Kidney tubule cell (primary cell): ENCODE measurements at regions not wholly inside any gene's neighbourhood (a gene's known extent, or its start where the extent isn't known, plus 50 kb on each side); places are given as distances from the start of the nearest gene placed in this dataset.
A peak's percentile ranks its signal among the peaks of the same experiment; 100 is the strongest.
"Not testable (repeated sequence)": the region's sequence is repeated elsewhere in the genome, so short reads cannot be mapped to it uniquely, and the experiment has no call there.

Source experiments
- DNase-seq: peaks from one replicate; pipeline ENCODE4 v3.0.0-alpha.2; 2018; ENCODE audit warnings: low spot score

GRCh38 chr11:24386546-24387397 lies 110.1 kb upstream of the LUZP2 start:
- peak; percentile 22 for DNase-seq

DNA sequence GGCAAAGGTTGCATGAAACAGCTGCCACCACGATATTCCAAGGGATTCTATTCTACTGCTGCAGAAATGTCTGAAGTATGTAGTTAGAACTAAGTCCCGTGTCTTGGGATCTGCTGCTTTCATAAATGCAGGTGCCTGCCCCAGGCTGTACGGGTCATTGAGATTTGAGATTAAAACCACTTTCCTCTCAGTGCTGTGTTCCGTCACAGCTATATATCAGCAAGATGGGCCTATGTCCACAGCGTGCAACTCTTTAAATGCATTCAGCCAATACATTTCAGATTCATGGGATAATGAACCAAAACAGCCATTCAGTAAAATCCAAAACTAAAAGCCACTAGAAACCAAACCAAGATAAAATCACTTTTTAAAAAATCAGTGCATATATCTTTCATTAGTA lies 107.3 kb upstream of the LUZP2 start:
- DNase-seq = no peak

DNA sequence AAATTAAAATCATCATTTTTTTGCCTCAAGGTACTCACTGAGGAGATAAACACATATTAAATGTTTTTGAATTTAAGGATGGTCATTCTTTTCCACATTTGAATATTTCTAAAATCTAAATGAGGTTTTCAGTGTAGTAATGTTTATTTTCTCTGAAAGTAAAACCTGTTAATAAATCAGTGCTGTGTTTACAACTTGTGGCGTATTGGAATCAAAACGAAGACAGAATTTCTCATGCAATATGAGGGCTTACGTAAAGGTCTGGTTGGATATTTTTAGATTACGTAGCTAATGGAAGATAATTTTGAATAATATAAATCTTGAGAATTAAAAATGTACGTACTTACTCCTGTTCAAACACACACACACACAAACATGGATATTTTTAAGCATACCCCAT lies 106.8 kb upstream of the LUZP2 start:
- DNase-seq = no peak

- DNase-seq = no peak
These were observed 106.1 kb upstream of the LUZP2 start for GRCh38 chr11:24390762-24391161.

GRCh38 chr11:24391167-24391566 lies 105.7 kb upstream of the LUZP2 start:
- no peak for DNase-seq

GRCh38 chr11:24400059-24400665 lies 96.7 kb upstream of the LUZP2 start:
- DNase-seq = no peak

- DNase-seq = no peak
These were observed 90.5 kb upstream of the LUZP2 start for GRCh38 chr11:24406389-24406788.

GRCh38 chr11:24406980-24407379 lies 89.9 kb upstream of the LUZP2 start:
- no peak for DNase-seq

DNA sequence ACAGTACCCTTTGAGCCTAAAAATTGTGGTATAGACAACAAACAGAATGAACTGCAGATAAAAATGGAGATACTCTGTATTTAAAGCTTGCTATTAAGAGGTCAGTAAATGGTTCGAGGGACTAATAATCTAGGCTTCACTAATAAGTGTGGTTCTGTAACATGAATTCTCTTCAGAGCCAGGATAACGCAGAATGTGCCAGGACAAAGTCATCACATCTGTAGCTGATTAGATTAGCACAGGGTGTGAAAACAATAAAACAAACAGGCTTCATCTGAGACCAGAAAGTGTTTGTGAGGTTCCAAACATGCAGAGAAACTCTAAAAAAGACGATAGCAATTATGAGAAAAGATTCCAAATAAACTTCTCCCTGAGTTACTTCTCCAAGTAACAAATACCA lies 89.1 kb upstream of the LUZP2 start:
- DNase-seq = no peak

DNA sequence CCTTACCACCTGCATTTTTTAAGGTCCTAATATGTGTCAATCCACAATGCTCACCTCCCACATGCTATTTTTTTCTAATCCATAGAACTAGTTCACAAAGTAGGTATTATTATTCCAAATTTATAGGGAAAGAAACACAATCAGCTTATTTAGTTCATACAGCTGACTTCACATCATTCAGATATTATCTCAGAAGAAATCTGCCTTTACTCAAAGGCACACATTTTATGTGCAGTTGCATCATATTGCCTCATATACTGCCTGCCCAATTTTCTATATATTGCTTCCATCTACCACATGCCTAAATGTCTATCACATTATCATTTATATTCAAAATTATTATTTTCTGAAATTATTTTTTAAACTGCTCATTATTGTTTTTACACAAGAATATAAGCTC lies 88.7 kb upstream of the LUZP2 start:
- no peak for DNase-seq

- no peak for DNase-seq
These were observed 85.1 kb upstream of the LUZP2 start for GRCh38 chr11:24411791-24412190.

- no peak for DNase-seq
These were observed 84.1 kb upstream of the LUZP2 start for GRCh38 chr11:24412722-24413121.

DNA sequence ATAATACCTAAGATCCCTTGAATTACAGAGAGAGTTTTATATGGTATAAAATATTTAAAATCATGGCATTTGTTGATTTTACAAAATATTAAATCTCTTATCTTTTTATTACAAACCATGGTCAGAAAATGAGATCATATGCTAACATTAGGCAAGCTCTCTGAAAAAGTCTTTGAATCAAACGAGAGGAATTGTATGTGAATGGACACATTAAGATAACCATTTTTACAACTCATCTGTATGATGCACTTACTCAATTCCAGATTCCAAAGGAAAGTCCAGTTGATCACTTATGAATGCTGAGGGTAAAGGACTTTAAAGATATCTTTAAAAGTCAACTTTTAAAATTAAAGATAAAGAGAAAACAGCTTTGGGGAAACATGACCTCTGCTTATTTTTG lies 83.5 kb upstream of the LUZP2 start:
- no peak for DNase-seq

DNA sequence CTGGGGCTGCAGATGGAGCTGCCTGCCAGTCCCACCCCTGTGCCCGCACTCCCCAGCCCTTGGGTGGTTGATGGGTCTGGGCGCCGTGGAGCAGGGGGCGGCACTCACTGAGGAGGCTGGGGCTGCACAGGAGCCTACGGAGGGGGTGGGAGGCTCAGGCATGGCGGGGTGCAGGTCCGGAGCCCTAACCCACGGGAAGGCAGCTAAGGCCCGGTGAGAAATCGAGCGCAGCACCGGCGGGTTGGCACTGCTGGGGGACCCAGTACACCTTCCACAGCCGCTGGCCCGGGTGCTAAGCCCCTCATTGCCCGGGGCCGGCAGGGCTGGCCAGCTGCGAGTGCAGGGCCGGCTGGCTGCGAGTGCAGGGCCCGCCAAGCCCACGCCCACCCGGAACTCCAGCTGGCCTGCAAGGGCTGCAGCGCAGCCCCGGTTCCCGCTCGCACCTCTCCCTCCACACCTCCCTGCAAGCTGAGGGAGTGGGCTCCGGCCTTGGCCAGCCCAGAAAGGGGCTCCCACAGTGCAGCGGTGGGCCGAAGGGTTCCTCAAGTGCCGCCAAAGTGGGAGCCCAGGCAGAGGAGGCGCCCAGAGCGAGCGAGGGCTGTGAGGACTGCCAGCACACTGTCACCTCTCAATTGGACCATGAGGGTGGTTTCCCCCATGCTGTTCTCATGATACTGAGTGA lies 80.8 kb upstream of the LUZP2 start:
- not testable (repeated sequence) for DNase-seq

GRCh38 chr11:24421766-24422165 lies 75.1 kb upstream of the LUZP2 start:
- DNase-seq = peak; percentile 2

DNA sequence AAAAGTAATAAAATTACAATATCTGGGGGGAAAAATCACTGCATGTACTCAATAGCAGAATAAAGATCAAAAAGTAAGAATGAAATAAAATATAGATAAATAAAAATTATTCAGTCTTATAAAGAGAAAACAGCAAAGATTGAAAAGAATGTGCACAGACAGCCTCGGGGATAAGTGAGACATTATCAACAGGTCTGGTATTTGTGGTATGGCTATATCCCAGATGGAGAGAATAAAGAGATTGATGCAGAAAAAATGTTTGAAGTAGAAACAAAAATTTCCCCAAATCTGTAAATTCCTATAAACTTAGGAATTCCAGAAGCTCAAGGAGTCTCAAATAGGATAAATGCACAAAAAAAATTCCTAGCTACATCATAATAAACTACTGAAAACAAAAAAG lies 74.5 kb upstream of the LUZP2 start:
- no peak for DNase-seq

DNA sequence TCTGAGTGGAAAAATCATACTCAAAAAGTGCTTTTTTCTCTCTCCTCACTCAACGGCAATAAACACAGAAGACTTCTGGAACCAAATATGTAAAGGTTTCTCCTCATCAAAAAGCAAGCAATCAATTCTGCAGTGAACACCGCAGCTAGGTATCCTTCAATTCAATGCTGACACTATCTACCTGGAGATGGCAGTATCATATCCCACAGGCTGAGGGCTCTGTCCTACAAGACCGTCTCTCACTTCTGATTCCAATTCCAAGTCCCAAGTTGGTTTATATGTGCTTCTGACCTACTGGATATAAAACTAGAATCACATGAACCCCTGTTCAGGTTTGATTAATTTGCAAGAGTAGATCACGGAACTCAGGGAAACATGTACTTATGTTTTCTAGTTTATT lies 59.7 kb upstream of the LUZP2 start:
- DNase-seq = no peak
